HepG2 (cell line): ENCODE measurements at regions not wholly inside any gene's neighbourhood (a gene's known extent, or its start where the extent isn't known, plus 50 kb on each side); places are given as distances from the start of the nearest gene placed in this dataset.

Source experiments
- CBX2 ChIP-seq, 2 experiments: fragments of 200-600 bp in 1 of 2; sonication (generic); formaldehyde crosslinking in 1 of 2; IDR thresholded peaks; 2 replicates each; pipeline versions ENCODE4 v1.7.0 to v1.8.1; 2018 to 2022; ENCODE audit warnings: low read depth in 2 of 2, low read length in 1 of 2, mild to moderate bottlenecking in 1 of 2, missing genetic modification reagents in 1 of 2
- FOSL1 ChIP-seq: sonication (generic); formaldehyde crosslinking; IDR thresholded peaks from 2 replicates; pipeline ENCODE4 v1.9.0; 2021; ENCODE audit warnings: missing genetic modification reagents, borderline replicate concordance
- HCFC1 ChIP-seq: fragments of 150-350 bp; IDR thresholded peaks from 2 replicates; pipeline ENCODE4 v1.6.1; 2014; ENCODE audit warnings: low read depth, low read length
- MBD4 ChIP-seq: IDR thresholded peaks from 2 replicates; pipeline ENCODE4 v1.6.1; 2012; ENCODE audit warnings: low read length, inconsistent platforms, borderline replicate concordance
- NFE2L2 ChIP-seq: fragments of 150-350 bp; IDR thresholded peaks from 2 replicates; pipeline ENCODE4 v1.6.1; 2014; ENCODE audit warnings: low read length
- RAD21 ChIP-seq: fragments of 450-650 bp; formaldehyde crosslinking; IDR thresholded peaks from 2 replicates; pipeline ENCODE4 v1.5.0; 2020; ENCODE audit warnings: mild to moderate bottlenecking
- SMAD1 ChIP-seq: sonication (generic); formaldehyde crosslinking; IDR thresholded peaks from 2 replicates; pipeline ENCODE4 v1.4.0; 2020; ENCODE audit warnings: missing genetic modification reagents, low read depth, mild to moderate bottlenecking, borderline replicate concordance
- TSC22D2 ChIP-seq: sonication (generic); formaldehyde crosslinking; IDR thresholded peaks from 2 replicates; pipeline ENCODE4 v1.5.1; 2020; ENCODE audit warnings: missing genetic modification reagents, mild to moderate bottlenecking, borderline replicate concordance
- ZBTB3 ChIP-seq: sonication (generic); formaldehyde crosslinking; IDR thresholded peaks from 2 replicates; pipeline ENCODE4 v1.4.0; 2020; ENCODE audit warnings: low read depth, mild to moderate bottlenecking, moderate library complexity, missing genetic modification reagents, borderline replicate concordance
- ZNF235 ChIP-seq: sonication (generic); formaldehyde crosslinking; IDR thresholded peaks from 2 replicates; pipeline ENCODE4 v1.8.1; 2023; ENCODE audit warnings: mild to moderate bottlenecking, missing genetic modification reagents, borderline replicate concordance
- ZNF629 ChIP-seq: sonication (generic); formaldehyde crosslinking; conservative IDR thresholded peaks from 2 replicates; pipeline ENCODE4 v1.5.0; 2020; ENCODE audit warnings: missing genetic modification reagents
- TF ChIP-seq, protein P1 (sequence below): sonication (generic); formaldehyde crosslinking; IDR thresholded peaks from 2 replicates; pipeline ENCODE4 v1.4.0; 2020; ENCODE audit warnings: mild to moderate bottlenecking, missing genetic modification reagents
- TF ChIP-seq, protein P2 (sequence below): sonication (generic); formaldehyde crosslinking; IDR thresholded peaks from 2 replicates; pipeline ENCODE4 v1.8.1; 2023; ENCODE audit warnings: missing genetic modification reagents, mild to moderate bottlenecking, borderline replicate concordance
- TF ChIP-seq, protein P3 (sequence below): fragments of 450-650 bp; IDR thresholded peaks from 2 replicates; pipeline ENCODE4 v1.6.1; 2016
- TF ChIP-seq, protein P4 (sequence below): sonication (generic); IDR thresholded peaks from 2 replicates; pipeline ENCODE4 v1.6.1; 2016; ENCODE audit warnings: low read depth, borderline replicate concordance
- TF ChIP-seq, protein P5 (sequence below): sonication (generic); formaldehyde crosslinking; IDR thresholded peaks from 2 replicates; pipeline ENCODE4 v1.4.0; 2020; ENCODE audit warnings: mild to moderate bottlenecking, missing genetic modification reagents

DNA sequence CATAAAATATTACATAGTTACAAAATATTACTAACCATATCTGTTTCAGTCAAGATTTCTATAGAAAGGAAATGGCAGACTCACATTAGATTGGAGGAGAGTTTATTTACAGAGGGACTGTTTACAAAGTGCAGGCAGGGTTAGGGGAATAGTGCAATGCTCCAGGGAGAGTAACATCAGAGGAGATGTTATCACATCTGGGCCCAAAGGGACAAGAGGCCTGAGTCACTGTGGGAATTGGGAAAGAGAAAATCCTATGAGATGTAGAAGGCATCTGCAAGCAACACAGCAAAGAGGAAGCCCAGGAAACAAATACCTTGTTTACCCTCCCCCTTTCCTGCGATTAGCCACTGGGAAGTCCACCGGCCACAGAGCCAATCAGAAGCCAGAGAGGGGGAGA, 227.3 kb upstream of the TANK start (continued):
- TF ChIP-seq, protein P1, sequence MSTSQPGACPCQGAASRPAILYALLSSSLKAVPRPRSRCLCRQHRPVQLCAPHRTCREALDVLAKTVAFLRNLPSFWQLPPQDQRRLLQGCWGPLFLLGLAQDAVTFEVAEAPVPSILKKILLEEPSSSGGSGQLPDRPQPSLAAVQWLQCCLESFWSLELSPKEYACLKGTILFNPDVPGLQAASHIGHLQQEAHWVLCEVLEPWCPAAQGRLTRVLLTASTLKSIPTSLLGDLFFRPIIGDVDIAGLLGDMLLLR = no peak
- TF ChIP-seq TSC22D2 (CRISPR knock-in tag) (no peak), ZBTB3 (CRISPR knock-in tag) (no peak), HCFC1 (no peak), CBX2 (IDR thresholded peaks at IDR 0.05; ENCODE audit: low read depth, low read length) (no peak), CBX2 (CRISPR knock-in tag; IDR thresholded peaks at IDR 0.05; ENCODE audit: low read depth) (no peak), FOSL1 (no peak), NFE2L2 (no peak), RAD21 (CRISPR knock-in tag) (no peak), ZNF629 (CRISPR knock-in tag) (no peak), SMAD1 (no peak), ZNF235 (CRISPR knock-in tag) (no peak), MBD4 (no peak)
- TF ChIP-seq, protein P2, sequence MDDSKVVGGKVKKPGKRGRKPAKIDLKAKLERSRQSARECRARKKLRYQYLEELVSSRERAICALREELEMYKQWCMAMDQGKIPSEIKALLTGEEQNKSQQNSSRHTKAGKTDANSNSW = no peak
- TF ChIP-seq, protein P3, sequence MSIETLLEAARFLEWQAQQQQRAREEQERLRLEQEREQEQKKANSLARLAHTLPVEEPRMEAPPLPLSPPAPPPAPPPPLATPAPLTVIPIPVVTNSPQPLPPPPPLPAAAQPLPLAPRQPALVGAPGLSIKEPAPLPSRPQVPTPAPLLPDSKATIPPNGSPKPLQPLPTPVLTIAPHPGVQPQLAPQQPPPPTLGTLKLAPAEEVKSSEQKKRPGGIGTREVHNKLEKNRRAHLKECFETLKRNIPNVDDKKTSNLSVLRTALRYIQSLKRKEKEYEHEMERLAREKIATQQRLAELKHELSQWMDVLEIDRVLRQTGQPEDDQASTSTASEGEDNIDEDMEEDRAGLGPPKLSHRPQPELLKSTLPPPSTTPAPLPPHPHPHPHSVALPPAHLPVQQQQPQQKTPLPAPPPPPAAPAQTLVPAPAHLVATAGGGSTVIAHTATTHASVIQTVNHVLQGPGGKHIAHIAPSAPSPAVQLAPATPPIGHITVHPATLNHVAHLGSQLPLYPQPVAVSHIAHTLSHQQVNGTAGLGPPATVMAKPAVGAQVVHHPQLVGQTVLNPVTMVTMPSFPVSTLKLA = no peak
- TF ChIP-seq, protein P4, sequence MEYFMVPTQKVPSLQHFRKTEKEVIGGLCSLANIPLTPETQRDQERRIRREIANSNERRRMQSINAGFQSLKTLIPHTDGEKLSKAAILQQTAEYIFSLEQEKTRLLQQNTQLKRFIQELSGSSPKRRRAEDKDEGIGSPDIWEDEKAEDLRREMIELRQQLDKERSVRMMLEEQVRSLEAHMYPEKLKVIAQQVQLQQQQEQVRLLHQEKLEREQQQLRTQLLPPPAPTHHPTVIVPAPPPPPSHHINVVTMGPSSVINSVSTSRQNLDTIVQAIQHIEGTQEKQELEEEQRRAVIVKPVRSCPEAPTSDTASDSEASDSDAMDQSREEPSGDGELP = no peak
- TF ChIP-seq, protein P5, sequence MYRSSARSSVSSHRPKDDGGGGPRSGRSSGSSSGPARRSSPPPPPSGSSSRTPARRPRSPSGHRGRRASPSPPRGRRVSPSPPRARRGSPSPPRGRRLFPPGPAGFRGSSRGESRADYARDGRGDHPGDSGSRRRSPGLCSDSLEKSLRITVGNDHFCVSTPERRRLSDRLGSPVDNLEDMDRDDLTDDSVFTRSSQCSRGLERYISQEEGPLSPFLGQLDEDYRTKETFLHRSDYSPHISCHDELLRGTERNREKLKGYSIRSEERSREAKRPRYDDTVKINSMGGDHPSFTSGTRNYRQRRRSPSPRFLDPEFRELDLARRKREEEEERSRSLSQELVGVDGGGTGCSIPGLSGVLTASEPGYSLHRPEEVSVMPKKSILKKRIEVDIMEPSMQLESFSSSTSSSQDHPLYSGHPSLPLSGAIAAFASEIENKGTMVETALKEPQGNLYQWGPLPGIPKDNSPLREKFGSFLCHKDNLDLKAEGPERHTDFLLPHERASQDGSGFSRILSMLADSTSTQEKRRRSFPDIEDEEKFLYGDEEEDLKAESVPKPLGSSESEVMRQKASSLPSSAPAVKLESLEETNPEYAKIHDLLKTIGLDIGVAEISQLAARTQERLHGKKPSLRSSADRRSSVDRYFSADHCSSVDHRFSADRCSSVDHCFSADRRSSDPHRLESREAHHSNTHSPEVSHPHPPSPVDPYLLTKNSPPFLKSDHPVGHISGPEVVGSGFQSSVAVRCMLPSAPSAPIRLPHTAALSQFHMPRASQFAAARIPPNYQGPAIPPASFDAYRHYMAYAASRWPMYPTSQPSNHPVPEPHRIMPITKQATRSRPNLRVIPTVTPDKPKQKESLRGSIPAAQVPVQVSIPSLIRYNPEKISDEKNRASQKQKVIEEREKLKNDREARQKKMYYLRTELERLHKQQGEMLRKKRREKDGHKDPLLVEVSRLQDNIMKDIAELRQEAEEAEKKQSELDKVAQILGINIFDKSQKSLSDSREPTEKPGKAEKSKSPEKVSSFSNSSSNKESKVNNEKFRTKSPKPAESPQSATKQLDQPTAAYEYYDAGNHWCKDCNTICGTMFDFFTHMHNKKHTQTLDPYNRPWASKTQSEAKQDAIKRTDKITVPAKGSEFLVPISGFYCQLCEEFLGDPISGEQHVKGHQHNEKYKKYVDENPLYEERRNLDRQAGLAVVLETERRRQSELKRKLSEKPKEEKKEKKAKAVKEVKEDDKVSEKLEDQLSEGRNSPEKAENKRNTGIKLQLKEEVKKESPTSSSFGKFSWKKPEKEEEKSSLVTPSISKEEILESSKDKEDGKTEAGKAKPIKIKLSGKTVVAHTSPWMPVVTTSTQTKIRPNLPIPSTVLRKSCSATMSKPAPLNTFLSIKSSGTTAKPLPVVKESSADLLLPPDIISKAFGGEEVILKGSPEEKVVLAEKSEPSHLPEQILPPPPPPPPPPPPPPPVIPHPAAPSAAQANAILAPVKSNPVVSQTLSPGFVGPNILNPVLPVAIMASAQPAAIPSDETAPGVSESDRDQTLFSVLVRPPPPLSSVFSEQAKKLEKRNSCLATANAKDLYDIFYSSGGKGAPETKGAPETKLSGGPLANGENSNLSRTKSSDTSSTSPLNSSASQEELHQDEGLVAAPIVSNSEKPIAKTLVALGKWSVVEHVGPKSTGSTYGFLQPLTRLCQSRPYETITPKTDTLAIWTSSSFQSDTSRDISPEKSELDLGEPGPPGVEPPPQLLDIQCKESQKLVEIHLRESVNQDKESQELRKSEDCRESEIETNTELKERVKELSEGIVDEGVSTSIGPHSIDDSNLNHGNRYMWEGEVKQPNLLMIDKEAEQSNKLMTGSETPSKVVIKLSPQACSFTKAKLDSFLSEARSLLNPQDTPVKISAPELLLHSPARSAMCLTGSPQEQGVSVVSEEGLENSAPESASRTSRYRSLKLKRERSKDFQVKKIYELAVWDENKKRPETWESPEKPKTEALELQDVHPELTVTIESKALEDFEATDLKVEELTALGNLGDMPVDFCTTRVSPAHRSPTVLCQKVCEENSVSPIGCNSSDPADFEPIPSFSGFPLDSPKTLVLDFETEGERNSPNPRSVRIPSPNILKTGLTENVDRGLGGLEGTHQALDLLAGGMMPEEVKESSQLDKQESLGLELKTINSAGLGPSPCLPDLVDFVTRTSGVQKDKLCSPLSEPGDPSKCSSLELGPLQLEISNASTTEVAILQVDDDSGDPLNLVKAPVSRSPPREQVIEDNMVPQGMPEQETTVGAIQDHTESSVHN (CRISPR knock-in tag) = no peak
